ENCODE measurements at regions not wholly inside any gene's neighbourhood (a gene's known extent, or its start where the extent isn't known, plus 50 kb on each side); places are given as distances from the start of the nearest gene placed in this dataset.

GRCh38 chr16:66103211-66103610 lies 263.3 kb upstream of the CDH5 start:
- no peak for DNase-seq (ENCODE audit: low read depth)
- CTCF ChIA-PET, result interaction anchor here (0.7 kb wide), 1 partner anchor 42 kb away, joined by 3 read pairs; no protein-coding TSS in a partner anchor
- Histone ChIP-seq H3K27me3 (ENCODE audit: control insufficient read depth, insufficient read depth, low read length) (no peaks in the 10 kb centered on the region), H3K36me3 (ENCODE audit: control insufficient read depth, insufficient read depth, low read length) (no peaks in the 10 kb centered on the region), H3K4me3 (ENCODE audit: low read depth, low read length) (no peak overlapping the region)
- no peak for TF ChIP-seq CTCF (IDR thresholded peaks at IDR 0.05; ENCODE audit: insufficient read depth, low read depth, low read length)
- POLR2A ChIA-PET, result no interaction called here

GRCh38 chr16:66099306-66099705 lies 267.2 kb upstream of the CDH5 start:
- CTCF ChIA-PET, result no interaction called here
- POLR2A ChIA-PET, result no interaction called here

GRCh38 chr16:66097751-66098150 lies 268.7 kb upstream of the CDH5 start:
- no peak for DNase-seq (ENCODE audit: low read depth)
- no peak for TF ChIP-seq CTCF (IDR thresholded peaks at IDR 0.05; ENCODE audit: insufficient read depth, low read depth, low read length)
- H3K4me3 ChIP-seq (ENCODE audit: low read depth, low read length), result no peak overlapping the region
- no peaks in the 10 kb centered on the region for H3K36me3 ChIP-seq (ENCODE audit: control insufficient read depth, insufficient read depth, low read length)
- POLR2A ChIA-PET, result no interaction called here
- peaks cover 2% of the 10 kb centered on the region; the same call in 1 of the 2 replicates for H3K27me3 ChIP-seq (ENCODE audit: control insufficient read depth, insufficient read depth, low read length)
- CTCF ChIA-PET, result interaction anchor here (0.5 to 1.6 kb wide), 2 partner anchors 11 to 267 kb away, joined by 3 to 7 read pairs; no protein-coding TSS in a partner anchor

More at GRCh38 chr16:66099306-66099705, 267.2 kb upstream of the CDH5 start:
- no peak for DNase-seq (ENCODE audit: low read depth)
- Histone ChIP-seq H3K36me3 (ENCODE audit: control insufficient read depth, insufficient read depth, low read length) (no peaks in the 10 kb centered on the region), H3K4me3 (ENCODE audit: low read depth, low read length) (no peak overlapping the region), H3K27me3 (ENCODE audit: control insufficient read depth, insufficient read depth, low read length) (peaks cover 2% of the 10 kb centered on the region; the same call in 1 of the 2 replicates)
- TF ChIP-seq CTCF (IDR thresholded peaks at IDR 0.05; ENCODE audit: insufficient read depth, low read depth, low read length), result no peak

- peak; percentile 21; the same call in 1 of the 2 replicates for TF ChIP-seq CTCF (IDR thresholded peaks at IDR 0.05; ENCODE audit: insufficient read depth, low read depth, low read length)
- Histone ChIP-seq H3K36me3 (ENCODE audit: control insufficient read depth, insufficient read depth, low read length) (no peaks in the 10 kb centered on the region), H3K27me3 (ENCODE audit: control insufficient read depth, insufficient read depth, low read length) (peaks cover 2% of the 10 kb centered on the region; the same call in 1 of the 2 replicates), H3K4me3 (ENCODE audit: low read depth, low read length) (no peak overlapping the region)
- ChIA-PET CTCF (interaction anchor here (0.8 to 1.3 kb wide), 2 partner anchors 12 to 59 kb away, joined by 3 to 5 read pairs; no protein-coding TSS in a partner anchor), POLR2A (no interaction called here)
- no peak for DNase-seq (ENCODE audit: low read depth)
These were observed 270.8 kb upstream of the CDH5 start for GRCh38 chr16:66095676-66096075.

GRCh38 chr16:66093191-66093590 lies 273.3 kb upstream of the CDH5 start:
- ChIA-PET CTCF (interaction anchor here (0.6 to 0.8 kb wide), 2 partner anchors 19 to 70 kb away, joined by 3 to 4 read pairs; no protein-coding TSS in a partner anchor), POLR2A (no interaction called here)
- no peak for DNase-seq (ENCODE audit: low read depth)
- TF ChIP-seq CTCF (IDR thresholded peaks at IDR 0.05; ENCODE audit: insufficient read depth, low read depth, low read length), result no peak
- H3K4me3 ChIP-seq (ENCODE audit: low read depth, low read length), result no peak overlapping the region
- peaks cover 4% of the 10 kb centered on the region; the same call in 1 of the 2 replicates for H3K27me3 ChIP-seq (ENCODE audit: control insufficient read depth, insufficient read depth, low read length)
- no peaks in the 10 kb centered on the region for H3K36me3 ChIP-seq (ENCODE audit: control insufficient read depth, insufficient read depth, low read length)
